Ovary (tissue), 7 donors: ENCODE measurements at regions not wholly inside any gene's neighbourhood (a gene's known extent, or its start where the extent isn't known, plus 50 kb on each side); places are given as distances from the start of the nearest gene placed in this dataset.
"Not testable (repeated sequence)": the region's sequence is repeated elsewhere in the genome, so short reads cannot be mapped to it uniquely, and the experiment has no call there.

Experiments
- DNase-seq, 5 donors: peaks; one replicate each; pipeline ENCODE4 v3.0.0-alpha.2; 2019 to 2020
- H3K27ac ChIP-seq, 2 donors: fragments of 200-600 bp; one replicate each; pipeline versions ENCODE4 v1.5.1 to v1.8.0; 2019 to 2022
- H3K27me3 ChIP-seq: fragments of 200-600 bp; one replicate; pipeline ENCODE4 v1.8.0; 2022
- H3K36me3 ChIP-seq: fragments of 200-600 bp; sonication (generic); one replicate; pipeline ENCODE4 v1.5.1; 2019
- H3K4me1 ChIP-seq: one replicate; pipeline ENCODE4 v1.8.1; 2013; ENCODE audit warnings: mild to moderate bottlenecking, moderate library complexity; ENCODE audit not compliant: insufficient read depth
- H3K4me3 ChIP-seq: fragments of 200-600 bp; sonication (generic); one replicate; pipeline ENCODE4 v1.5.1; 2017
- H3K9me3 ChIP-seq, 2 donors: fragments of 200-600 bp in 1 of 2; sonication (generic) in 1 of 2; one replicate each; pipeline versions ENCODE4 v1.5.1 to v1.8.1; 2013 to 2019; ENCODE audit warnings: mild to moderate bottlenecking in 1 of 2, moderate library complexity in 1 of 2
- CTCF ChIP-seq, 3 donors: fragments of 450-650 bp in 2 of 3; fragments of 200-600 bp in 1 of 3; IDR thresholded peaks; one replicate each; pipeline versions ENCODE4 v1.5.1 to v1.8.0; 2016 to 2022; ENCODE audit warnings: antibody characterized with exemption in 3 of 3, mild to moderate bottlenecking in 1 of 3
- EP300 ChIP-seq: sonication (generic); formaldehyde crosslinking; IDR thresholded peaks from one replicate; pipeline ENCODE4 v1.6.1; 2017; ENCODE audit warnings: antibody characterized with exemption
- POLR2A ChIP-seq: fragments of 450-650 bp; IDR thresholded peaks from one replicate; pipeline ENCODE4 v1.6.1; 2017; ENCODE audit warnings: antibody characterized with exemption, mild to moderate bottlenecking, moderate library complexity
- WGBS, 3 donors: extraction: QIAGEN DNeasy Blood & Tissue Kit in 1 of 3; methylation state at CpG; one replicate each; pipeline versions ENCODE4 v1.1.5 to v1.1.7; 2013 to 2017; 5-methylcytosine and 5-hydroxymethylcytosine counted together
- intact Hi-C, 4 donors: fragments of 100-400 bp; cut with DNase I; formaldehyde crosslinking; loops; one replicate each; pipeline versions ENCODE4 v1.11.0 to v1.15.1; 2022 to 2023
- donor health status: DM: no; HTN: no; CAD: no; lungs with moderate emphysema.
- donor health status: DM: no; HTN: no; CAD: no.
- donor health status: Bipolar disorder and iron deficiency.
- donor health status: DM: no; HTN: no; CAD: no.
- donor health status: DM: yes; HTN: yes; CAD: no.

- 55 to 65% (median 64%) methylated on average over 2 of the region's 2 CpGs for WGBS, 3 donors
- intact Hi-C loops = no loop called here
- no peaks in the 10 kb centered on the region for H3K36me3 ChIP-seq
- H3K27ac ChIP-seq = no peak overlapping the region
- no peak for TF ChIP-seq CTCF (IDR thresholded peaks at IDR 0.05)
- no peak overlapping the region for H3K4me3 ChIP-seq
- DNase-seq = no peak
- H3K27me3 ChIP-seq = no peaks in the 10 kb centered on the region
- H3K4me1 ChIP-seq = no peaks in the 10 kb centered on the region
- no peaks in the 10 kb centered on the region for H3K9me3 ChIP-seq
Observed at GRCh38 chr2:195337597-195337996, 319.4 kb upstream of the SLC39A10 start.

GRCh38 chr2:195333869-195334268 is 323.2 kb upstream of the SLC39A10 start:
- TF ChIP-seq EP300 (no peak), CTCF (IDR thresholded peaks at IDR 0.05) (no peak), POLR2A (no peak)
- no peak for DNase-seq
- no peaks in the 10 kb centered on the region for H3K4me1 ChIP-seq
- intact Hi-C loops = no loop called here
- no peaks in the 10 kb centered on the region for H3K27me3 ChIP-seq
- H3K9me3 ChIP-seq = no peaks in the 10 kb centered on the region
- H3K27ac ChIP-seq = no peak overlapping the region
- no peak overlapping the region for H3K4me3 ChIP-seq
- H3K36me3 ChIP-seq = no peaks in the 10 kb centered on the region

GRCh38 chr2:195331966-195332365 is 325.1 kb upstream of the SLC39A10 start:
- Histone ChIP-seq H3K4me3 (no peak overlapping the region), H3K4me1 (no peaks in the 10 kb centered on the region), H3K9me3 (no peaks in the 10 kb centered on the region), H3K27ac (no peak overlapping the region), H3K27me3 (no peaks in the 10 kb centered on the region), H3K36me3 (no peaks in the 10 kb centered on the region)
- TF ChIP-seq CTCF (IDR thresholded peaks at IDR 0.05) = no peak
- no peak for TF ChIP-seq EP300
- no peak for TF ChIP-seq POLR2A
- DNase-seq = no peak
- WGBS, 3 donors = 87 to 93% (median 89%) methylated on average over 2 of the region's 2 CpGs
- intact Hi-C loops = no loop called here

GRCh38 chr2:195331129-195331528 is 325.9 kb upstream of the SLC39A10 start:
- H3K9me3 ChIP-seq = no peaks in the 10 kb centered on the region
- TF ChIP-seq EP300 (no peak), POLR2A (no peak), CTCF (IDR thresholded peaks at IDR 0.05) (no peak)
- 42 to 67% (median 64%) methylated on average over 1 of the region's 1 CpG for WGBS, 3 donors
- no peak overlapping the region for H3K4me3 ChIP-seq
- intact Hi-C loops = no loop called here
- no peaks in the 10 kb centered on the region for H3K27me3 ChIP-seq
- H3K4me1 ChIP-seq = no peaks in the 10 kb centered on the region
- H3K27ac ChIP-seq = no peak overlapping the region
- DNase-seq = no peak
- no peaks in the 10 kb centered on the region for H3K36me3 ChIP-seq

GRCh38 chr2:195330513-195330956 is 326.5 kb upstream of the SLC39A10 start:
- TF ChIP-seq CTCF (IDR thresholded peaks at IDR 0.05) = no peak
- TF ChIP-seq EP300 = no peak
- no peak for TF ChIP-seq POLR2A
- Histone ChIP-seq H3K4me1 (no peaks in the 10 kb centered on the region), H3K27me3 (no peaks in the 10 kb centered on the region), H3K36me3 (no peaks in the 10 kb centered on the region), H3K9me3 (no peaks in the 10 kb centered on the region), H3K27ac (no peak overlapping the region), H3K4me3 (no peak overlapping the region)
- intact Hi-C loops = no loop called here
- no peak for DNase-seq

- H3K4me3 ChIP-seq, H3K36me3 ChIP-seq, DNase-seq, intact Hi-C loops, H3K4me1 ChIP-seq, H3K27me3 ChIP-seq, H3K9me3 ChIP-seq, H3K27ac ChIP-seq: not testable (repeated sequence)
Observed at GRCh38 chr2:195329784-195330183, 327.2 kb upstream of the SLC39A10 start.
